VCaP (cell line): ENCODE measurements at regions not wholly inside any gene's neighbourhood (a gene's known extent, or its start where the extent isn't known, plus 50 kb on each side); places are given as distances from the start of the nearest gene placed in this dataset.

Source experiments
- H3K27ac ChIP-seq: fragments of 450-650 bp; 2 replicates; pipeline ENCODE4 v1.5.1; 2017
- TF ChIP-seq, protein P1 (sequence below): fragments of 450-650 bp; conservative IDR thresholded peaks from 2 replicates; pipeline ENCODE4 v1.5.1; 2017; ENCODE audit warnings: mild to moderate bottlenecking, moderate library complexity

DNA sequence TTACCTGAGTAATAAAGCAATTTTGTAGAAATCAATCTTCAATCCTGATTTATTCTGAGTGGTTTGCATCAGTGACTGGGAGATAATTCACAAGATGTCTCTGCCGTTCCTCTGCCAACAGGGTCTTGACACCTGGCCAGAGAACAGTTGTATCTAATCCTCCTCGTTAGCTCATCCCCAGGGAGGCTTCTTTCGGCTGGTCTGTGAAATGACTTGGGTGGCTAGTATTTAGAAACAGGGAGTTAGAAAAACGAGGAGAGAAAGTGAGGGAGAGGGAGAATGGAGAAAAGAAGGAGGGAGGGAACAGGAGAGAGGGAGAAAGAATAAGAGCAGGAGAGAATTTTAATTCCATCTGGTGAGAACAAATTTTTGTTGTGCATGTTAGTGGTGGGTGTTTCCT, 600.2 kb upstream of the TLE4 start:
- no peak overlapping the region for H3K27ac ChIP-seq
- TF ChIP-seq, protein P1, sequence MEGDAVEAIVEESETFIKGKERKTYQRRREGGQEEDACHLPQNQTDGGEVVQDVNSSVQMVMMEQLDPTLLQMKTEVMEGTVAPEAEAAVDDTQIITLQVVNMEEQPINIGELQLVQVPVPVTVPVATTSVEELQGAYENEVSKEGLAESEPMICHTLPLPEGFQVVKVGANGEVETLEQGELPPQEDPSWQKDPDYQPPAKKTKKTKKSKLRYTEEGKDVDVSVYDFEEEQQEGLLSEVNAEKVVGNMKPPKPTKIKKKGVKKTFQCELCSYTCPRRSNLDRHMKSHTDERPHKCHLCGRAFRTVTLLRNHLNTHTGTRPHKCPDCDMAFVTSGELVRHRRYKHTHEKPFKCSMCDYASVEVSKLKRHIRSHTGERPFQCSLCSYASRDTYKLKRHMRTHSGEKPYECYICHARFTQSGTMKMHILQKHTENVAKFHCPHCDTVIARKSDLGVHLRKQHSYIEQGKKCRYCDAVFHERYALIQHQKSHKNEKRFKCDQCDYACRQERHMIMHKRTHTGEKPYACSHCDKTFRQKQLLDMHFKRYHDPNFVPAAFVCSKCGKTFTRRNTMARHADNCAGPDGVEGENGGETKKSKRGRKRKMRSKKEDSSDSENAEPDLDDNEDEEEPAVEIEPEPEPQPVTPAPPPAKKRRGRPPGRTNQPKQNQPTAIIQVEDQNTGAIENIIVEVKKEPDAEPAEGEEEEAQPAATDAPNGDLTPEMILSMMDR = no peak

DNA sequence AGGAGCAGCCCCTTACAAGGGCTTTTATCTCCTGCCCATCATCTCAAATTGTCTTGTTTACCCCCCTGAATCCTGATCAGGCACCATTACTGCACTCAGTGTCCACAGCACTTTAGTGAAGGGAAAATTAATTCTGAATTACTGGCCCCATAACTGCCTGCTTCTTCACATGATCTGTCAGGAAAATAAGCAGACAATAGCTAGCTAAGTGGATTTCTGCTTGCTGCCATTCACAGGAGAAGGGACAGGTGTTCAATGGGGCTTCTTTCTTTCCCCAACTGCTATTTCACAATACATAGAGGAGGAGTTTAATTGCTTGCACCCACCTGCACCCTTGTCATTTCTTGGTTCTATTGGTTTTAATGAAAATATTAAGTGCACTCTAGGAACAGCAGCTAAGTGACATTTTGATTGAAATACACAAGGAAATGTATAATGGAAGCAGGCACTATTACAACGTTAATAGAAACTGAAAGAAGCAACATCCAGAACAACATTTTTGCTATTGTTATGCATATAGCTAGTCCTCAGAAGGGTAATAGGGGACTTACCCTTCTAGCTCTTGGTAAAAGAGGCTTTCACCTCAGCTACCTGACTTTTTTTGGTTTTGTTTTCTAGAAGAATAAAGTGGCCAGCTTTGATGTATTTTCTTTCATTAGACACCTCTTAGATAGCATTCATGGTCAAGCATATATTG, 599.3 kb upstream of the TLE4 start:
- H3K27ac ChIP-seq = no peak overlapping the region
- TF ChIP-seq, protein P1 = no peak

GRCh38 chr9:78973907-78974306, 597.9 kb upstream of the TLE4 start:
- TF ChIP-seq, protein P1 = no peak
- no peak overlapping the region for H3K27ac ChIP-seq

DNA sequence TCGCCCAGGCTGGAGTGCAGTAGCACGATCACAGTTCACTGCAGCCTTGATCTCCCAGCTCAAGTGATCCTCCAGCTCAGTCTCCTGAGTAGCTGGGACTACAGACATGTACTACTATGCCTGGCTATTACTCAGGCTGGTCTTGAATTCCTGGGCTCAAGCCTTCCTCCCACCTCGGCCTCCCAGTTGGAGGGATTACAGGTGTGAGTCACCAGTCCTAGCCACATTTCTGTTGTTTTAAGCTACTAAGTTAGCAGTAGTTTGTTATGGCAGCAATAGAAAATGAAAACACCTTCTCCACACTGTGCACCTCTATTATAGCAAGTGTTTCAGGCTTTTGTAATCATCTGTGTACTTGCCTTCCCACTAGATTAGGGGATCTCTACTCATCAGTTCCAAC, 588.9 kb upstream of the TLE4 start:
- TF ChIP-seq, protein P1 = no peak
- no peak overlapping the region for H3K27ac ChIP-seq

- TF ChIP-seq, protein P1 = no peak
- H3K27ac ChIP-seq = no peak overlapping the region
Observed at GRCh38 chr9:78985084-78985738, 586.6 kb upstream of the TLE4 start.

DNA sequence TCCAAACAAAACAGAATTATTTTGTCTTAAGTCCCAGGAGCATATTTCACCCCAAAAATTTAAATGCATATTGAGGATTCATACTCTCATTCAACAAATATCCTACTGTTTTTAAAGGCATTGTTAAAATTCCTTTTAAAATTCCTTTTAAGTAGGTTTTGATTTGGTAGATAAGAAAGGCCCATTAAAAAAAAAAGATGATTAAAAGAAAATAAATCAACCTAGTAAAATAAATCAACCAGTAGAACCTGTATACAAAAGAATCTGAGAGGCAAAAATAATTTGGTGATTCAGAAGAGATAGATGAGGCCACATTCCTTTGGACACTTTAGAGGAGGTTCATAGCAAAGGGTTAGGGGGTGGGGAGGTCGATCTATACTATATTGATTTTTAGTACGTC, 585.3 kb upstream of the TLE4 start:
- H3K27ac ChIP-seq = no peak overlapping the region
- TF ChIP-seq, protein P1 = no peak

GRCh38 chr9:78989031-78989658, 582.6 kb upstream of the TLE4 start:
- TF ChIP-seq, protein P1 = no peak

More at GRCh38 chr9:78989031-78989658, 582.6 kb upstream of the TLE4 start:
- no peak overlapping the region for H3K27ac ChIP-seq
